NAMALWA (cell line): ENCODE measurements at regions not wholly inside any gene's neighbourhood (a gene's known extent, or its start where the extent isn't known, plus 50 kb on each side); places are given as distances from the start of the nearest gene placed in this dataset.
"Not testable (repeated sequence)": the region's sequence is repeated elsewhere in the genome, so short reads cannot be mapped to it uniquely, and the experiment has no call there.

Experiments
- DNase-seq: peaks from one replicate; pipeline ENCODE4 v3.0.0-alpha.2; 2015; ENCODE audit warnings: low spot score

GRCh38 chr9:71632776-71633175, 135.5 kb downstream of the CEMIP2 start:
- no peak for DNase-seq

GRCh38 chr9:71630377-71630995, 137.8 kb downstream of the CEMIP2 start:
- DNase-seq: no peak

GRCh38 chr9:71629578-71630215, 138.6 kb downstream of the CEMIP2 start:
- no peak for DNase-seq

- peak; percentile 3 for DNase-seq
Measured at GRCh38 chr9:71628247-71628646, 140.1 kb downstream of the CEMIP2 start.

GRCh38 chr9:71627537-71627936, 140.8 kb downstream of the CEMIP2 start:
- DNase-seq: no peak

- DNase-seq: no peak
Measured at GRCh38 chr9:71626395-71626794, 141.9 kb downstream of the CEMIP2 start.

GRCh38 chr9:71624728-71625127, 143.6 kb downstream of the CEMIP2 start:
- DNase-seq: no peak

GRCh38 chr9:71620746-71621145, 147.6 kb downstream of the CEMIP2 start:
- DNase-seq: no peak

GRCh38 chr9:71620331-71620730, 148.0 kb downstream of the CEMIP2 start:
- DNase-seq: no peak

- no peak for DNase-seq
Measured at GRCh38 chr9:71619926-71620325, 148.4 kb downstream of the CEMIP2 start.

GRCh38 chr9:71614409-71615010, 153.8 kb downstream of the CEMIP2 start:
- DNase-seq: no peak

- DNase-seq: no peak
Measured at GRCh38 chr9:71612889-71613288, 155.4 kb downstream of the CEMIP2 start.

GRCh38 chr9:71609448-71609830, 158.9 kb downstream of the CEMIP2 start:
- DNase-seq: no peak

- DNase-seq: no peak
Measured at GRCh38 chr9:71608825-71609447, 159.4 kb downstream of the CEMIP2 start.

GRCh38 chr9:71608021-71608420, 160.3 kb downstream of the CEMIP2 start:
- DNase-seq: no peak

- DNase-seq: no peak
Measured at GRCh38 chr9:71607461-71607881, 160.8 kb downstream of the CEMIP2 start.

- DNase-seq: peak; percentile 63
Measured at GRCh38 chr9:71604197-71605063, 163.9 kb downstream of the CEMIP2 start.

- no peak for DNase-seq
Measured at GRCh38 chr9:71602652-71603051, 165.7 kb downstream of the CEMIP2 start.

GRCh38 chr9:71595762-71596161, 172.6 kb downstream of the CEMIP2 start:
- DNase-seq: not testable (repeated sequence)

- no peak for DNase-seq
Measured at GRCh38 chr9:71594541-71594940, 173.8 kb downstream of the CEMIP2 start.

GRCh38 chr9:71592400-71592799, 175.9 kb downstream of the CEMIP2 start:
- DNase-seq: no peak

GRCh38 chr9:71590362-71590761, 178.0 kb downstream of the CEMIP2 start:
- DNase-seq: no peak
